ENCODE measurements at regions not wholly inside any gene's neighbourhood (a gene's known extent, or its start where the extent isn't known, plus 50 kb on each side); places are given as distances from the start of the nearest gene placed in this dataset.

DNA sequence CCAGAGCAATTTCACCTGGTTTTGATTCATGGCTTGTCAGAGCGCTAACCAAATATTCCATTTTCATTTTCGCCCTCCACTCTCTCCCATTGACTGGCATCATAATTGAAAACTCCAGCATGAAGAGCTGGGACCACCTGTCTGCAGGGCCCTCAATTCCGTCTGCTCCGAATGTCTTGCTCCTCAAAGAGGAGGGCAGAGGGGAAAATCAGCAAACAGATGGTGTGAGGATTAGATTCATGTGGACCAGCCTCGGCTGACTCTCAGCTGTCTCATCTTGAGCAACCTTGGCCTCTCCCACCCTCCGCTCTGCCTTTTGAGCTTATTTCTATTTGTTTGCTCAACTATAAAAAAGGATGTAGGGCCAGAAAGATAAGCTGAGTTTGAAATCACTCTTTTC lies 512.2 kb upstream of the PPP2R3A start:
- Histone ChIP-seq H3K9ac (ENCODE audit: low read depth, low read length) (no peak overlapping the region), H3K9me3 (ENCODE audit: insufficient read depth, low read length, severe bottlenecking) (no peaks in the 10 kb centered on the region), H3K4me1 (ENCODE audit: insufficient read depth, low read length) (no peaks in the 10 kb centered on the region), H3K79me2 (ENCODE audit: insufficient read depth, low read length) (no peaks in the 10 kb centered on the region), H3K4me3 (ENCODE audit: low read depth in 1 of 2, low read length in 2 of 2) (no peak overlapping the region), H2AFZ (ENCODE audit: low read depth, low read length) (no peak overlapping the region), H3K4me2 (ENCODE audit: insufficient read depth, low read length) (no peak overlapping the region), H3K27me3 (ENCODE audit: insufficient read depth, low read length, poor library complexity) (peaks cover 4% of the 10 kb centered on the region), H3K36me3 (ENCODE audit: insufficient read depth, low read length) (no peaks in the 10 kb centered on the region), H3K27ac (ENCODE audit: low read length) (no peak overlapping the region), H4K20me1 (ENCODE audit: insufficient read depth, low read length) (no peaks in the 10 kb centered on the region)
- TF ChIP-seq, protein P1, sequence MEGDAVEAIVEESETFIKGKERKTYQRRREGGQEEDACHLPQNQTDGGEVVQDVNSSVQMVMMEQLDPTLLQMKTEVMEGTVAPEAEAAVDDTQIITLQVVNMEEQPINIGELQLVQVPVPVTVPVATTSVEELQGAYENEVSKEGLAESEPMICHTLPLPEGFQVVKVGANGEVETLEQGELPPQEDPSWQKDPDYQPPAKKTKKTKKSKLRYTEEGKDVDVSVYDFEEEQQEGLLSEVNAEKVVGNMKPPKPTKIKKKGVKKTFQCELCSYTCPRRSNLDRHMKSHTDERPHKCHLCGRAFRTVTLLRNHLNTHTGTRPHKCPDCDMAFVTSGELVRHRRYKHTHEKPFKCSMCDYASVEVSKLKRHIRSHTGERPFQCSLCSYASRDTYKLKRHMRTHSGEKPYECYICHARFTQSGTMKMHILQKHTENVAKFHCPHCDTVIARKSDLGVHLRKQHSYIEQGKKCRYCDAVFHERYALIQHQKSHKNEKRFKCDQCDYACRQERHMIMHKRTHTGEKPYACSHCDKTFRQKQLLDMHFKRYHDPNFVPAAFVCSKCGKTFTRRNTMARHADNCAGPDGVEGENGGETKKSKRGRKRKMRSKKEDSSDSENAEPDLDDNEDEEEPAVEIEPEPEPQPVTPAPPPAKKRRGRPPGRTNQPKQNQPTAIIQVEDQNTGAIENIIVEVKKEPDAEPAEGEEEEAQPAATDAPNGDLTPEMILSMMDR (IDR thresholded peaks at IDR 0.05; ENCODE audit: borderline replicate concordance, extremely low read depth, low read length, poor library complexity, severe bottlenecking) = no peak
- DNase-seq (no peak), ATAC-seq (ENCODE audit: insufficient read depth, low read depth) (no peak)

DNA sequence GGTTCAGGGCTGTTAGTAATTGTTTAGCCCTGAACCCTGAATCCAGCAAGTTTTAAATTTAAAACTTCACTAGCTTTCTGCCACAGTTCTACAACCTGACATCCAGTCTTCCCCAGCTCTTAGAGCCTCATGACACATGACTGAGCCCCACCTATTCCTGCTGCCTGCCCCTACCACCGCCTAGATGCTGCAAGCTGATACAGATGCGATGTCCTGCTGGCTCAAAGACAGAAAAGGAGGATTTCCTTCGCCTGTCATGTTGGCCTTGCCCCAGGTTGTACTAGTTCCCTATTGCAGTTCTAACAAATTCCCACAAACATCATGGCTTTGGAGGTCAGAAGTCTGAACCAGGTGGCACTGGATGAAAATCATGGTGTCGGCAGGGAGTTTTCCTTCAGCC lies 510.6 kb upstream of the PPP2R3A start:
- Histone ChIP-seq H3K4me3 (ENCODE audit: low read depth in 1 of 2, low read length in 2 of 2) (no peak overlapping the region), H3K9ac (ENCODE audit: low read depth, low read length) (no peak overlapping the region), H3K79me2 (ENCODE audit: insufficient read depth, low read length) (no peaks in the 10 kb centered on the region), H3K27me3 (ENCODE audit: insufficient read depth, low read length, poor library complexity) (peaks cover 4% of the 10 kb centered on the region), H3K9me3 (ENCODE audit: insufficient read depth, low read length, severe bottlenecking) (no peaks in the 10 kb centered on the region), H3K36me3 (ENCODE audit: insufficient read depth, low read length) (no peaks in the 10 kb centered on the region), H3K4me1 (ENCODE audit: insufficient read depth, low read length) (no peaks in the 10 kb centered on the region), H4K20me1 (ENCODE audit: insufficient read depth, low read length) (no peaks in the 10 kb centered on the region), H2AFZ (ENCODE audit: low read depth, low read length) (no peak overlapping the region), H3K27ac (ENCODE audit: low read length) (no peak overlapping the region), H3K4me2 (ENCODE audit: insufficient read depth, low read length) (no peak overlapping the region)
- DNase-seq = no peak
- ATAC-seq (ENCODE audit: insufficient read depth, low read depth) = no peak
- TF ChIP-seq, protein P1 (IDR thresholded peaks at IDR 0.05; ENCODE audit: borderline replicate concordance, extremely low read depth, low read length, poor library complexity, severe bottlenecking) = no peak
- no peak for TF ChIP-seq EZH2 (IDR thresholded peaks at IDR 0.05; ENCODE audit: borderline replicate concordance, low read depth, low read length, severe bottlenecking)

DNA sequence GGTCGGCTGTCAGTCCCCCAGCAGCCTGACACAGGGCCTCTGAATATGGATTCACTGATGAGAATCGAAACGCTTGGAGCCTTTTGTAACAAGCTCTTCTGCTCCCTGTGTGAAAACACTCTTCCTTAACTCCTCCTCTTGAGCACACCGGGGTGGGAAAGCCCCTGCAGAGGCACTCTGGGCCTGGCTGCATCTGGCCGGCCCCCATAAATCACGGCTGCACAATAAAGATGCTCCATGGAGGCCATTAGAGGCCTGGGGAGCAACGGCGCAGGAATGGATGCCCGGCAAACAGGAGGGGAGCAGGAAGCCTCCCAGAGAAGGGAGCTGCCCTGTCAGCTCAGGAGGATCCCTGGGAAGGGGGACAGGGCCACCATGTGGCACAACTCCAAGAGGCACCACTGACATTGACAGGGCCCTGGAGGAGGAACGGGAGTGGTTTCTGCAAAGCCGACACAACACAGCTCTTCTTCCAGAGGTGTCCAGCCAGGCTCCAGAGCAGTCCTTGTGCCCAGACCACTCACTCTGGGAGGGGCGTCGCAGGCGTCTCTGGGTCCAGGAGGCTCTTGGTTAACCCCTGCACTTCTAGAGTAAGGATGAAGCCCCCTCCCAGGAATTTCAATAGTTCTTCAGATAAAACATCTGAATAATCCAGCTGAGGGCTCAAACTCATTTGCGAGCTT lies 509.3 kb upstream of the PPP2R3A start:
- H4K20me1 ChIP-seq (ENCODE audit: insufficient read depth, low read length) = no peaks in the 10 kb centered on the region
- TF ChIP-seq, protein P1 (IDR thresholded peaks at IDR 0.05; ENCODE audit: borderline replicate concordance, extremely low read depth, low read length, poor library complexity, severe bottlenecking) = no peak
- no peak for TF ChIP-seq EZH2 (IDR thresholded peaks at IDR 0.05; ENCODE audit: borderline replicate concordance, low read depth, low read length, severe bottlenecking)
- H2AFZ ChIP-seq (ENCODE audit: low read depth, low read length) = no peak overlapping the region
- no peak overlapping the region for H3K4me2 ChIP-seq (ENCODE audit: insufficient read depth, low read length)
- DNase-seq (no peak), ATAC-seq (ENCODE audit: insufficient read depth, low read depth) (no peak)
- no peaks in the 10 kb centered on the region for H3K4me1 ChIP-seq (ENCODE audit: insufficient read depth, low read length)
- H3K79me2 ChIP-seq (ENCODE audit: insufficient read depth, low read length) = no peaks in the 10 kb centered on the region
- H3K9me3 ChIP-seq (ENCODE audit: insufficient read depth, low read length, severe bottlenecking) = no peaks in the 10 kb centered on the region
- H3K4me3 ChIP-seq (ENCODE audit: low read depth in 1 of 2, low read length in 2 of 2) = no peak overlapping the region
- H3K9ac ChIP-seq (ENCODE audit: low read depth, low read length) = no peak overlapping the region
- no peaks in the 10 kb centered on the region for H3K36me3 ChIP-seq (ENCODE audit: insufficient read depth, low read length)
- H3K27ac ChIP-seq (ENCODE audit: low read length) = no peak overlapping the region
- H3K27me3 ChIP-seq (ENCODE audit: insufficient read depth, low read length, poor library complexity) = peaks cover 4% of the 10 kb centered on the region

Data from DND-41 (cell line).